ENCODE measurements at regions not wholly inside any gene's neighbourhood (a gene's known extent, or its start where the extent isn't known, plus 50 kb on each side); places are given as distances from the start of the nearest gene placed in this dataset.

DNA sequence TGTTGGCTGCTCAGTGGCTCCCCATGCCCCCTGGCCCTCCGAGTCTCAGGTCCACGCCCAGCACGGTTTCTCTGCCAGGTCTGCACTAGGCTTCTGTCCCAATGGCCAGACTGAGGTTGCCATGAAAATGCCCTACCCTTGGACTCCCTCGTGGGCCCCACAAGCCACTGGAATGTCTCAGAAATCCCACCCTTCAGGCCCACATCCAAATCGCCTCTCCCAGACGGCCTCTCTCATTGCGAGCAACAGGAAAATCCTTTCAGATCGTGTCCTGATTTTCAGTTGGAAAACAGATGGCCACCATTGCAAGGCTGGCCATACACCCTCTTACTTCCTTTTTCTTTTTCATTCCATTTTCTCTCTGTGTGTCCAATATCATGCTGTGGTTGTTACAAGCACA is 77.3 kb downstream of the IRF2BPL start:
- TF ChIP-seq POLR2A (IDR thresholded peaks at IDR 0.05; ENCODE audit: low read length) (no peak), GATA1 (IDR thresholded peaks at IDR 0.05; ENCODE audit: low read depth, low read length) (no peak)

Measured in erythroblast (primary cell).